Mucosa of gallbladder (tissue), 1 donor: ENCODE measurements at regions not wholly inside any gene's neighbourhood (a gene's known extent, or its start where the extent isn't known, plus 50 kb on each side); places are given as distances from the start of the nearest gene placed in this dataset.

ENCODE experiments used
- DNase-seq: peaks from one replicate; pipeline ENCODE4 v3.0.0-alpha.2; 2020; ENCODE audit warnings: low spot score
- donor health status: DM: no; HTN: no; CAD: no.

- no peak for DNase-seq
Observed at GRCh38 chr9:110142868-110143481, 65.0 kb downstream of the C9orf152 start.

GRCh38 chr9:110143485-110143884 lies 64.5 kb downstream of the C9orf152 start:
- DNase-seq = no peak

- no peak for DNase-seq
Observed at GRCh38 chr9:110143950-110144545, 63.9 kb downstream of the C9orf152 start.

- no peak for DNase-seq
Observed at GRCh38 chr9:110146373-110146772, 61.6 kb downstream of the C9orf152 start.

GRCh38 chr9:110148384-110148783 lies 59.6 kb downstream of the C9orf152 start:
- DNase-seq = no peak

GRCh38 chr9:110148891-110149290 lies 59.1 kb downstream of the C9orf152 start:
- no peak for DNase-seq
